GM18868 (cell line): ENCODE measurements at regions not wholly inside any gene's neighbourhood (a gene's known extent, or its start where the extent isn't known, plus 50 kb on each side); places are given as distances from the start of the nearest gene placed in this dataset.
"Not testable (repeated sequence)": the region's sequence is repeated elsewhere in the genome, so short reads cannot be mapped to it uniquely, and the experiment has no call there.

Experiments used
- ATAC-seq: cut with Tn5 transposase; IDR thresholded peaks from one replicate; pipeline ENCODE4 v1.9.1; 2021; ENCODE audit warnings: mild to moderate bottlenecking, moderate library complexity; ENCODE audit not compliant: unreplicated experiment

DNA sequence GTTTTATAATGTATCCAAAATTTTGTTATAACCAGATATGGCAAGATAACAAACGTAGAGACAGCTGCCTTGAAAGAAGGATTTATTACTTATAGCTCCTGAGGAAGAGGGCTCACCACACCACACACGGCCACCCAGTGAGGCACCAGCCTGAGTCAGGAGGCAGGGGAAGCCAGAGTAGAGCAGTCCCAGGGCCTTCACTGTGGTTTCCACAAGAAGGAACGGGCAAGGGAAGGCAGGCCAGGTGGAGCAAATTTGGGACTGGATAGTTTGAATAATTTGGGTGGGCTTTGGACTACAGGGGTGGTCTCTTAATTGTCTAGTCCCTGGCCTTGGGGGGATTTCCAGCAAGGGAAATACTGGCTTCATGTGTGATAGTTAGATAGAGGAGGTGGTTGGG lies 72.5 kb downstream of the RRAGC start:
- ATAC-seq = no peak

DNA sequence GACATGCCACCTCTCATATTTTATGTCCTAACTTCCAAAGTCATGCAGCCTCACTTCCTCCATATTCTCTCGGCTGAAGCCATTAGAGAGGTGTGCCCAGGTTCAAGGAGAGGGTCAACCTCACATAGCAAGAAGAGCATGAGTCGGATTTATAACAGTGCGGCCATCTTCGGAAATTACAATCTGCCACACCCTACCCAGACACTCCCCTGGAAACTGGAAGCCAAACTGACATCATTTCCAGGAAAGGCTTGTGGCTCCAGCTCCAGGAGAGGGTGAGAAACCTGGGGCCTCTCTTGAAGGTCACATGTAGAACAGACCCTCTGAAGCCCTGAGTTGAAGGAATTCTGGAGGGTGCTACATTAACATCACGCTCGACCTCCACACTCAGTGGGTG lies 73.5 kb downstream of the RRAGC start:
- no peak for ATAC-seq

DNA sequence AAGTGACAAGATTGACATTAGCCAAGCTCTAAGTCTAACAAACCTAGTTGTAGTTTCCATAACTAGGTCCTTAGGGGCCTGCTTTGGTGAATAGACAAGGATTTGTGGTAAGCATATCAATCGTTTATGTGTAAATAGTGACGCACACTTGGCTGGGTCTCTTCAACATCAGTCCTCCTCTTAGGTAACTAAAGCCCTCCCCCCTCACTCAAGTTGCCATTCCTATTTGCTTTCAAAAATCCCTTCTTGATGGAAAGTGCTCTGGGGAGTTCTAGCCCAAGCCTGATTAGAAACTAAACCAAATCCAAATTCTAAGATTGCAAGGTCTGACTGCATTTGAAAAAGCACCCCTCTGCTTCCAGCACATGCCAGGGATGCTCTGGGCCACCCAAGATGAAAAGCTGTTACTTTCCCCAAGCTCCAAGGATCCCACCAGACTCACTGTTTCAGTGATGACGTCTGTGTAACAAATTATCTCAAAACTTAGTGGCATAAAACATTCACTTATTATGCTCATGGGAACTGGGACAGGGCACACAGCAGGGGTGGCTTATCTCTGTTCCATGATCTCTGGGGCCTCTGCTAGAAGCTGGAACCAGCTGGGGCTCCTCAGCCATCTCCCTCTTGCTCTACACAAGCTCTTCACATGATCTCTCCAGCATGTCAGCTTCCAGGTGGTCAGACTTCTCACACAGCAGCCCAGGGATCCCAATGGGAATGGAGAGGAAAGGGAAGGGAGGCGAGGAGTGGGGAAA lies 74.1 kb downstream of the RRAGC start:
- ATAC-seq = no peak

DNA sequence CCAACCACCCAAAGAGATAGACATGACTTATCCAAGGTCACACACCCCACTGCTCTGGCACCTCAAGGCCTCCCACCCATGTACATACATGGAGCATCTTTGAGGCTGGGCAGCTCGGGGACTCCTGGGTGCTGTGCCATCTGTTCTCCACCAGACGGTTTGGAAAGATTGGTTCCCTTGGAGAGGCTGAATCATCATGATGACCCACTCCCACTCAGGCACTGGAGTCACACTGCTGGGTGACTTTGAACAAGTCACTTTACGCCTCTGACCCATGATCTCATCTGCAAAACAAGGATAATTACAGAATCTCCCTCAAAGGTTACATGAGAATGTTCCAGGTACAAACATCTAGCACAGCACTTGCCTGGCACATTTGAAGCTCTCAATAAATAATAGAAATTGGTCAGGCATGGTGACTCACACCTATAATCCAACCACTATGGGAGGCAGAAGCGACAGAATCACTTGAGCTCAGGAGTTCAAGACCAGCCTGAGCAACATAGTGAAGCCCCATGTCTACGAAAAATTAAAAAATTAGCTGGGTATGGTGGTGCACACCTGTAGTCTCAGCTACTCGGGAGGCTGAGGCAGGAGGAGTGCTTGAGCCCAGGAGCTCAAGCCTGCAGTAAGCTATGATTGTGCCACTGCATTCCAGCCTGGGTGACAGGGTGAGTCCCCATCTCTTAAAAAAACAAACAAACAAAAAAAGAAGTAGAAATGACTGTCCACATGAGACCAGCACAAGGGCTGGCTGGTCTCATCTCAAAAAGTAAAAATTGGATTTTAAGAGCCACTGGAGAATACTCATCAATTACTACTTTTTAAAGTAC lies 74.9 kb downstream of the RRAGC start:
- ATAC-seq = no peak

DNA sequence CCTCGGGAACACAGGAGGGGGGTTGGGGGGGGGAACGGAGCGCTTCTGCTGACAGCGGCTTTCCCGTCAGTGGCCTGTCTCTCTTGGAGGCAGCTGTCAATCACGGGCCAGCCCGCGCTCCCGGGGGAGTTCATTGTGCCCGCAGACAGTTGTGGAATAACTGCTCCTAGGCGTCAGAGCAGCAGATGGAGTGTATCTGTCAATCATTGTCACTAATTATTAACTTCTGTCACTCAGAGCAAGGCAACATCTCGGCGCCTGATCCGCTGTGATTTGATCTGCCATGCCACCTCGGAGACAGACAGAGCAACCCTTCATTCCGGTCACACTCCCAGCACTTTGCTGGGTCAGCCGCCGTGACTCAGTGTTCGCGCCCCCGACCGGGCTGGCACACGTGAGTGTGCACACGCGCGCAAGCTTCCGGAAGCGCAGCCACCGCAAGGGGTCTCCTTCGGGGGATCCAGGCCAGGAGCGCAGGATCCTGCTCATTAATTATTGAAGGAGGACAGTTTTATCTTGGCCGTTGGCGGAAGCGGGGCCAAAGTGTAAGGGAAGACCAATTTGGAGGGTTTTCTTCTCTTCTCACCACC lies 75.8 kb downstream of the RRAGC start:
- ATAC-seq = no peak

DNA sequence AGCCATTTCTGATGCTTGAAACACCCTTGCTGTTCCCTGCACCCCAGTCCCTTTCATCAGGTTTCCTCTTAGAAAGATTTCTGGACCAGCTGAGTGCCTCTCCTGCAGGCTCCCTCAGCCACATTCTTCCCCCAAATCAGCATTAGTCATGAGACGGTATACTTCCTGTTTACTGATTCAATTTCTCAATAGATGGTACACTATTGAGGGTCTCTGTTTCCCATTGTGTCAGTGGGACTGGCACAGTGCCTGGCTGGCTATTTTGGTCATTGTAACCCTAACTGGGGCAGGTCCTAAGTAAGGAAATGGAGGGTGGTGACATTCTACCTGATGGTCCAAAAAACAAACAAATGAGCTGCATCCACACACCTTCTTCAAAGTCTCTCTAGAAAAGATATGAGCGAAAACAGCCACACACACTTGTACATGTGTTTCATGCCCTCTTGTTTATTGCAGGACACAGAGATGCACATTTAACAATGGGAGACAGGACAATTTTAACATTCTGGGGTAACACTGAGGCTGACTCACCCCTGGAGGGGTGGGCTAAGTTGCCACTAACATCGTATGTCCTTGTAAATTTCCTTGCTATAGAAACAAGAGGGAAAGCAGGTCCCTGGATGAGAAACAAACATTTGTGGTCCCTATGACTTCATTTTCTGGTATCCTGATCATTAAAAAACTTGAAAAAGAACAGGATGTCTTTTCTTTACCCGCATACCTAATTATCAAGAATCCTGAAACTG lies 77.5 kb downstream of the RRAGC start:
- ATAC-seq = no peak

DNA sequence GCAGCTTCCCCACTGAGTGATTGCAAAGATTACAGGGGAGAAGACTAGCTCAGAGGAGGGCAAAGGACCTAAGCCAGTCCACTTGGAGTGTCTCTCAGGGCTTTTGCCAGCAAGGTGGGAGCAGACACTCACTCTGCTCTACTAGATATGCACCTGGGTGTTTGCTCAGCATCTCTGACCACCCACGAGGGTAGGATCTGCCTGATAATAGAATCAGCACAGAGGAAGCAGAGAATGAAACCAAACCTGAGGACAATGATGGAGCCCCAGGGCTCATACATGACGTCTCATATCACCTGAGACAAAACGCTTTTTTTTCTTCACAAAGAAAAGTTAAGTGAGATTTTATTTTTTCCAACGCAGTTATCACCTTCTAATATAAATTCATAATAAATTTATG lies 79.4 kb downstream of the RRAGC start:
- no peak for ATAC-seq

DNA sequence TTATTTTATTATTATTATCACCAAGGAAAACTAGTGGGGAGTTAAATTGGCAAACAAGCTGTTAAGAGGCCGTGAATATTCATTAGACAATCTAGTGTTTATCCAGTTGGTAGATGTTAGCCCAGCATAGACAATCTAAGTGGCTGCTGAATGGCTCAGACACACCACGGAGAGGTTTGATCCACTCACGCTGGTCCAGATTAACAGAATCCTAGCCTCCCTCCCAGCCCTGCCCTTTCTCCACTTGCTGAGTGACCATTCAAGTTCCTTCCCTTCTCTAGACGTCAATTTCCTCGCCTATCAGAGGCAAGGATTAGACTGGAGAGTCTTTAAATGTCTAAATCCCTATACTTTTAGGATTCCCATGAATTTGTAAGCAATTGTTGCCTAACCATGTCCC lies 80.1 kb downstream of the RRAGC start:
- no peak for ATAC-seq

DNA sequence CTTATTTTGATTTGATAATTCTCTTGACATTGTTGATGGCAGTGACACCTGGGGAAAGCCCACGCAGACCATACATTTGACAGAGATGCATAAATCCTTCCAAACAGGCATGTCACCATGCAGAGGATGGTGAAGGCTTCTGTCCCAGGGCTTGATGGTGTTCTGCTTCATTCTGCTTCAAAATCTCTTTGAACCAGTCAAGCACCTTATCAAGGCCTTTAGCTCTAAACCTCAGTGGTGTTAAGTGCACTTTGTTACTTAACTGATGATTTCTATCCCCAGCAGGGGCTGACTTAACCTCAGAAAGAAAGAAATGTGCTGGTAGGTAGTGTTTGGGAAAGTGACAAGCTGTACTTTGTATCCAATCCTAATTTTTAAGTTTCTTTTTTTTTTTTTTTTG lies 81.1 kb downstream of the RRAGC start:
- no peak for ATAC-seq

DNA sequence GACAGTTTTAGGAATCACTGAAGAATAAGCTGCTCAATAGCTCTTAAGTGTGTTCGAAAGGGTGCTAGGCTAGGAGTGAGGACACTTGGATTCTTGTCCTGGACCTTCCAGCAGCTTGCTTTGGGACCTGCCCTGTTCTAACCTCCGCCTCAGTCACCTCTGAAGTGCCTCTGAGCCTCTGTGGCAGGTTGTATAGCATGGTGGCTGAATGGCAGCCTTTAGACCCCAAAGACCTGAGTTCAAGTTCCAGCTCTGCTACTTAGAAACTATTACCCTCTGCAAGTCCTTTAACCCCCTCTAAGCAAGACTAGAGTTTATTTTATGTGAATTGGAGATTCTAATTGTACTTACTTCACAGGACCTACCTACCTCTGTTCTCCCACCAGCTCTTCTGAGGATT lies 81.5 kb downstream of the RRAGC start:
- ATAC-seq = no peak

DNA sequence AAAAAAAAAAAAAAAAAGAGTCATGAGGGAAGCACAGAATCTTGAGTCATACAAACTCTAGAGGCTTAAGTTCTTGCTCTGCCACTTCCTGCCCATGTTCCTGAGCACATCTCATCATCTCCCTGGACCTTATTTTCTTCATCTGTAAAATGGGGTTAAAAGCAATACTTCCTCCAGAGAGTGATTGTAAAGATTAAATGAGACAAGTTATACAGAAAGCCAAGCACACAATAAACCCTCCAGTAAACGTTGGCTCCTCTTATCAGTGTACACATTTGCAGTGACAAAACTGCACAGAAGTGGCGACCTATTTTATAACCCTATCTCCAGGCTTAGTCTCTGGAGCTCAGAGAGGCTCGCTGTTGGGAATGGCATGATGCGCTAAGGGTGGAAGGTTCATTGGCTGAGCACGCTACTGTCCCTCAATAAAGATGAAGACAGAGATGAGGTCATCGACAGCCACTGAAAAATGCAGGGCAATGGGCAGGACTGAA lies 82.1 kb downstream of the RRAGC start:
- ATAC-seq = no peak

DNA sequence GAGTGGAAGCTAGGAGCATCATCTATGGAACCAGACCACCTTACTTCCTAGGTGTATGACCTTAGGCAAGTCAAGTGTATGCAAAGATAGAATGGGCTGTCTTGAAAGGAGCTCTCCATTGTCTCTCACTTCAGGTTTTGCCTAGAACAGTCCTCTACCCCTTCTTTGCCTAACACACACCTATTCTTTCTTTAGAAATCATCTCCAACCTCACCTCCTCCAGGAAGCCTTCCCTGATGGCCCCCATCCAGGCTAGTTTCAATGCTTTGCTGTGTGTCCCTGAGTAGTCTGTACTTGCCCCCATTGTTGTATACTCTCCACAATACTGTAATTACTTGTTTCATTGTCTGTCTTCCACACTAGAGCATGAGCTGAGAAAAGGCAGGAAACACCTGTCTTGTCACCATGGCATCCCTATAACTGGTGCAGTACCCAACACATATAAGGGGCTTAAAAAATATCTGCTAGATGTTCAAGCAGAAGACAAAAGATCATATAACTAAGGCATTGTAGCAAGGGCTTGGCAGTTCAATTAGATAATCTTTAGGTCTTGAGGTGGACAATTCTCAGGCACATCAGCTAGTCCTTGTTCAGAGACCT lies 83.0 kb downstream of the RRAGC start:
- ATAC-seq = no peak

DNA sequence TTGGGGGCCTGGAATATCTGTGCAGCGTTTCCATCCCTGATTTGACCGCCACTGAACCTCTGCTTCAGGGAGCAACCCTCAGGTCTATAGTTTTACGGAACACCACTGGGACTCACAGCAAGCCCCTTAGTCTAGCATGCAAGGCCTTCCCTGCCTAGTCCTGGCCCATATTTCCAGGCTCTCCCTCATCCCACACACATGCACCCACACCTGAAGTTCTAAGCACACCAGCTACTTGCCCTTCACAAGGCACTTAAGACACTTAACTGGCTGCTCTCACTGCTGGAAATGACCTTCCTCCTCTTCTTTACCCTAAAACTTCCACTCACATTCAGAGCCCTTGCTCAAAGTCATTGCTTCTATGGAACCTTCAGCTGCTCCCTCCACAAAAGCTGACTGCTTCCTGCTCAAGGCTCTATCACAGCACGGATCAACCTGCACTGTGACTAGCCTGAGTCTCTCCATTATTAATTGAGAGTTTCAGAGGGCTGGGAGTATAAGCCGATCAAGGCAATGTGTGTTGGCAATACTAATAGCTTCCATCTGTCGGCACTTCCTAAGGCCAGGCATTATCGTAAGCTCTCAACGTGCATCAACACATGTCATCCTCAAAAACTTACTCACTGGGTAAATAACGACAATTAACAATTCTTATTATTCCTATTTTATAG lies 84.3 kb downstream of the RRAGC start:
- no peak for ATAC-seq

DNA sequence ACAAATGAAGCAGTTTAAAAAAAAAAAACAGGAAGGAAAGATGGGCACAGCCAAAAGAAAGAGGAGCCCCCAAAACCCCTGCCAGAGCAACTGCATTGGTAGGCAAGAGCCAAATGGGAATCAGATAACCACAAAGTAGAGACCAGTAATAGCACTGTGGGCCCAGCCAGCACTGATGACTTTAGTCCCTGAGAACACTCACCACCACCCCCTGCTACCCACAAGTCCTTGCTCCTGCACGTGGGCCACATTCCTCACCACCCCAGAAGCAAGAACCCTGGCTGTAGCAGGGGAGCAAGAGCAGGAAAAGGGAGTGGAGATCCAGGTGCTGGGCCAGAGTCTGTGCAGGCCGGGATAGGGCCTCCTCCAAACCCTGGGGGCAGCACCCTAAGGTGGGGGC lies 86.1 kb downstream of the RRAGC start:
- ATAC-seq = no peak

DNA sequence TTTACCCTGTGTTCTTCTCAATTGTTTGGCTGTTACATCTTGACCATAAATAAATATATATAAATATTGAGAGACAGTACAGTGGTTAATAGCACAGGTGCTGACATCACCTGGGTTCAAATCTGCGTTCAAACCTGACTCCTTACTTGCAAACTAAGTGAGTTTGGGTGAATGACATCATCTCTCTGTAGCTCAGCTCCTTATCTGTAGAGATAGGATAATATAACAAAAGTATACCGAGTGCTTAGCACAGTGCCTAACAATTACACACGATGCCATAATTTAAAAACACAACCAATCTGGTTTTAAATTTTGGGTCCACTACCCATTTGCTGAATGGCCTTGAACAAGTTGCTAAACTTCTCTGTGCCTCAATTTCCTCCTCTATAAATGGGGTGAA lies 86.6 kb downstream of the RRAGC start:
- ATAC-seq = no peak

DNA sequence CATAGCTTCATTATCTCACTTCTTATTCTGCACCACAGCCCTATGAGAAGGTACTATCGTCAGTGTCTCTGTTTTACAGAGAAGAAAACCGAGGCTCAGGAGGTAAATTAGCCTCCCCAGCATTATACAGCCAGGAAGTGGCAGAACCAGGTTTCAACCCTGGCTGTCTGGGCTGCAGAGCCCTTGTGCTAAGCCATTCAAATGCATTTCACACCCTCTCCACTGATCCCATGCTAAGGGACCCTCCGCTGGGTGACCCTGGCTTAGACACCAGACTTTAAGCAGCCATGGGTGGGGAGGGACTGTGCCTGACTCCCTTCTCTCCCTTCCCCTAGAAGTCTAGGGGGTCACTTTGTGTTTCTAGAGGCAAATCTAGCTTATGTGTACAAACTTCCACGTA lies 87.5 kb downstream of the RRAGC start:
- no peak for ATAC-seq

DNA sequence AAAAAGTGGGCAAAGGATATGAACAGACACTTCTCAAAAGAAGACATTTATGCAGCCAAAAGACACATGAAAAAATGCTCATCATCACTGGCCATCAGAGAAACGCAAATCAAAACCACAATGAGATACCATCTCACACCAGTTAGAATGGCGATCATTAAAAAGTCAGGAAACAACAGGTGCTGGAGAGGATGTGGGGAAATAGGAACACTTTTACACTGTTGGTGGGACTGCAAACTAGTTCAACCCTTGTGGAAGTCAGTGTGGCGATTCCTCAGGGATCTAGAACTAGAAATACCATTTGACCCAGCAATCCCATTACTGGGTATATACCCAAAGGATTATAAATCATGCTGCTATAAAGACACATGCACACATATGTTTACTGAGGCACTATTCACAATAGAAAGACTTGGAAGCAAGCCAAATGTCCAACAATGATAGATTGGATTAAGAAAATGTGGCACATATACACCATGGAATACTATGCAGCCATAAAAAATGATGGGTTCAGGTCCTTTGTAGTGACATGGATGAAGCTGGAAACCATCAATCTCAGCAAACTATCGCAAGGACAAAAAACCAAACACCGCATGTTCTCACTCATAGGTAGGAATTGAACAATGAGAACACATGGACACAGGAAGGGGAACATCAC lies 88.9 kb downstream of the RRAGC start:
- not testable (repeated sequence) for ATAC-seq

DNA sequence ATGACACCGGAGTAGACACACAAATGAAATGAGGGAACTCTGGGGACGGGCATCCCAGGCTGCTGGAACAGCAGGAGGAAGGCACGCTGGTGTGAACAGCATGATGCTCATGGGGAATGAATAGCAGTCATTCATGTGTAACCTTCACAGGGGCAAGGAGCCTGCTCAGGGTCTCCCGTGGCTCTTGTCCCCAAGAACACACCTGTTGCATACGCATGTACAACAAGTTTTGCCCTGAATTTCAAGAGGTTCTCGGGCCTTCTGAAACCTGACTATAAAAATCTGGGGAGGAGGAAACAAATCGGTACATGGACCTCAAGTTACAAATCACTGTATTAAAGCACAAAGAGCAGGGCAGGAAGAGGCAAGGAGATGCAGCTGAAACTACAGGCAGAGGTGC lies 93.4 kb downstream of the RRAGC start:
- no peak for ATAC-seq

DNA sequence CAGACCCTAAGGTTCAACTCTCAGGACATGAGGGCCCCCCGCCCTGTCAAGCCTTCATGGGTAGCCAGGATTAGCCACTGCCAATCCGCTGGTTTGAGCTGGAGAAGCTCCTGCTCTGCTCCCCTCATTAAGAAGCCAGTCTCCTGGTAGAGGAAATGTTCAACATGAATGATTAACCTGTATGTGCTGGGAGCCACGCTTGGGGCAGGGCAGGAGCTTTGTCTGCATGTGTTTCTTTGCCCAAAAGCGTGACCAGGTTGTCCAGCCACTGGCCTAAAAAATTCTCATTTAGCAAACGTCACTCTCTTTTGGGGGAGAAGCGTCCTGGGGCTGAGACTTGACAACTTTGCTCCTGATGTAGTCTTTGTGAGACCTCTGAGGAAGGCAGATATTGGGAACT lies 96.5 kb downstream of the RRAGC start:
- ATAC-seq = no peak

DNA sequence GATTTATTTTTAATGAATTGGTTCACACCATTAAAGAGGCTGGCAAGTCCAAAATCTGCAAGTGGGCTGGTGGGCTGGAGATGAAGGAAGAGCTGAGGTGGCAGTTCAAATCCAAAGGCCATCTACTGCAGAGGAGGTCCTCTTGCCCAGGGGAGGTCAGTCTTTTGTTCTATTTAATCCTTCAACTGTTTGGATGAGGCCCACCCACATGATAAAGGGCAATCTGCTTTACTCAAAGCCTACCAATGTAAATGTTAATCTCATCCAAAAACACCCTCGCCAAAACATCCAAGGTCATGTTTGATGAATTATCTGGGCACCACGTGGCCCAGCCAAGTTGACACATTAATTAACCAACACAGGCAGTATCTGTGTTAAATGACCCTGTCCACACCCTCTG lies 99.0 kb downstream of the RRAGC start:
- ATAC-seq = no peak
